ENCODE measurements at regions not wholly inside any gene's neighbourhood (a gene's known extent, or its start where the extent isn't known, plus 50 kb on each side); places are given as distances from the start of the nearest gene placed in this dataset.
"Not testable (repeated sequence)": the region's sequence is repeated elsewhere in the genome, so short reads cannot be mapped to it uniquely, and the experiment has no call there.

DNA sequence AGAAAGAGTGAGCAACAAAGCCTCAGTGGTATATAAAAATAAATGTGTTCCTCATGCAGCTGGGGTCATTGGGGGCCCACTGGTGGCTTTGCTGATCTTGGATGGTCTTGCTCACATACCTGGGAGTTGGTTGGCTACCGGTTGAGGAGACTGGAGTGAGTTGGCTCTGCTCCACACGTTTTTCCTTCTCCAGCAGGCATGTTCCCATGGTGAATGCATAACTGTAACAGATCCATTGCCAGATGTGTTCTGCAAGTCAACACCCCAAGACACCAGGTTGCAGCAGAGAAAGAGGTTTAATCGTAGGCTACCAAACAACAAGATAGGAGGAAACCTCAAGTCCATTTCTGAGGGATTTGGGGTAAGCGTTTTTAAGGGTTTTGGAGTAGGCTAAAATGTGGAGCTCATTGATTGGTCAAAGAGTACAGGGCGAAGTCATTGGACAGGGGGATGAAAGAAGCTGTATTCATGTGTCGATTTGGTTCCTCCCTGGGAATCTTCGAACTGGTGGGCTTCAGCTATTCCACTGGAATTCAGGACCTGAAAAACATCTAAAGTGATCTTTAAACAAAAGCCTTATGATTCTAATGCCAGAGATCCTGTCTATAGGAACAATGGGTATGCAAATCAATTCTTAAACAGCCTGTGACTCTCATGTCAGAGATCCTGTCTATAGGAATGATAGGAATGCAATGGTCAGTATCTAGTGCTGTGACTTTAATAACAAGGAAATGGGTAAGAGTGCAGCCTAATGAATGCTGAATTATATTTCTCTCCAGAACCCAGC is 467.5 kb upstream of the C16orf82 start:
- DNase-seq, result no peak

DNA sequence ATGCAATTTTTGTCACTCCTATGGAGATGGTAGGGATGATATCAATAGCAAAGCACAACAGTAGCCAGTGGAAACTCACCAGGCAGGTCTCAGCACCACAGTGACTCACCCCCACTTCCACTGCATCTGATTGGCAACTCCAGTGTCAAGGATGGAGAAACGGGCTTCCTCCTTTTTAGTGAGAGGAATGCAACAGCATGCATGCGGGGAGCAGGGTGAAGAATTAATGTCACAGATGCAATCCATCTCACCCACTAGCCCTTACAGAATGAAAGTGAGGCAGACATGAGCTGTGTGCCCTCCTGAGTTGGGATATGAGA is 467.0 kb upstream of the C16orf82 start:
- no peak for DNase-seq

DNA sequence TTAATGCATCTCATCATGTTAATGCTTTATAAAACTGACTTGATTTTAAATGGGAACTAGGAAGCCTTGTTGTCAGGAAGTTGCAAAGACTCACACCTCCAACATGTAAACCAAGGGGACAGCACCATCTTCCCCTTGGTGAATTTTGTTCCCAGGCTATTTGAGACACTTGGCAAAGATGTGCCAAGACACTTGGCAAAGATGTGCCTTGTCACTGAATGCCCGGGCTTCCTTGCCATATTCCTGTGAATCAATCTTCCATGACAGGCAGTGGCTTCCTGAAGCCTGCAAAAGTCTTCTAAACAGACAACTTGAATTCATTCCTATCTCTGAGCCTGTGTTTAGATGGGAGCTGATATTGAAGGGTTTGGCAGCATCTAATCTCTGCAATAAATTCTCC is 465.4 kb upstream of the C16orf82 start:
- DNase-seq, result no peak

DNA sequence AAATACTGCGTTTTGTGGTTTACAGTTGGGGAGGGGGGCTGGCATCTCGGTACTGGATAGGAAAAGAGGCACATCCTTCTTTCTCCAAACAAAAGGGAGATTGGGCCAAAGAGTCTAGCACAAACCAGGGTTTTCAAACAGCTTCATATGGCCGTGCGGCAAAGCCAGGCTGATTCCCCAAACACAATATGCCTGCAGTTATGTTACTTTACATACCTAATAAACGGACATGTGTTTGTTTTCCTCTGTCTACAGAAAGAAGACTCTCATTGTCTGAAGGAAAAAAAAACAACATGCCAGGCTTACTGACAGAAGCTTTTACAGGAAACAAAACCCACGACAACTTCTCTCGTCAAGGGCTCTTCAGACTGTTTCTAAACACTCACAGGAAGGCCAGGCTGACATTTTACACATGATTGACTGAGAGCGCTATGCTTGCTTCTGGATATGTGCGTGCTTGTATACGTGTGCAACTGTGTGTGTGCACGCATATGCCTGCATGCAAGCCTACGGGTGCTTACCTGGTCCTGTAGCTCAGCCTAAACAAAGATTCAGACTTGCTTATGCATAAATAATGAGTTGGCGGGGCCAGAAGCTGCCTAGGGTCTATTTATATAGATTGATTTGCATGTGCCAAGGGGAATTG is 461.0 kb upstream of the C16orf82 start:
- DNase-seq, result no peak

DNA sequence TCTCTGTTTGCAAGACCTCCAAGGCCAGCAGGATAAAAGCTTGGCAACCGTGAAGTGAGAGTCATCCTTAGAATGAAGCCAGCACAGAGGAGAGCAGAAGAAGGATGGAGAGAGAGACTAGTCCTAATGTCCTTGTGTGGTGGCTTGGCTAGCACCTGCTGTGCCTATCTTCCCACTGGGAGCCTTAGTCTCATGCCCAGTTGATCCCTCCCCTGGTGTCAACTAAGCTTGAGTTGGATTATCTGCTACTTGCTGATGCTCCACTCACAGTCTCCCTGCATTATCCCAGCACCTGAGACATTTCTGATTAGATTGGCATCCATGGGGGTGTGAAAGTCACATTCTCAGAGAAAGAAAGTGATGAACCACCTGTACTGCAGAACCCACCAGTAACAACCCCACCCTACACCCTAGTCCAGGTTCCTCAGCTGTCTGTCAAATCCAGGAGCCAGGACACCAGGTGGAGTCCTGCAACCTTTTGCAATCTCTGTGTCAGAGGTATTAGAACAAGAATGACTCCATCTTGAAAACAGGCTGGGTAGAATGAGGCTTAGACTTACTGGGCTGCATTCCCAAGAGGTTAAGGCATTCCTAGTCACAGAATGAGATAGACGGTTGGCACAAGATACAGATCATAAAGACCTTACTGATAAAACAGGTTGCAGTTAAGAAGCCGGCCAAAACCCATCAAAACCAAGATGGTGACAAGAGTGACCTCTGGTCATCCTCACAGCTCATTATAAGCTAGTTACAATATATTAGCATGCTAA is 460.2 kb upstream of the C16orf82 start:
- DNase-seq, result no peak

DNA sequence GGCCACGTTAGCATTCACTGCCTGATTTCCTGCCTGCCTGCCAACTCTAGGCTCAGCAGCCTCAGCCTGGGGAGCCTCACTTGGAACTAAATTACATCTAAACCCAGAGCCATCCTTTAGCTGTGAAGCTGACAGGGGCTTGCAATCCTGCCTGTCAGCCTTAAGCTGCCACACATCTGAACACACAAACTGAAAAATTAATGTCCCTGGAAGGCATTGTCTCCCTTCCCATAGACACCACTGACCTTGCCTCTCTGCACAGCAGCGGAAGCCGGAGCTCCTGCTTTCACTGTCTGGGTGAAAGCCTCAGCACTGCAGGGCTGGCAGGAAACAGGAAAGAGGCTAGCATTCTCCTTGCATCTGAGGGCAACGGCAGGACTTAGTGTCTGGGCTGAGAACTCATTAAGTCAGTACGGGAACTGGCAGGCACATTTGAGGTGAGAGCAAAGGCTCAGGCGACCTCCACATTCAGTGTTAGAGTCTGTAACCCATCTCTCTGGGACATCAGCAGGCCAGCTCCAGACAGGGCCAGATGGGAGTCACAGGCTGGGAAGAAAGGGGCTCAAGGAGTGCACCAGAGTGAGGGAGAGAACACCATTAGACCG is 452.4 kb upstream of the C16orf82 start:
- no peak for DNase-seq

DNA sequence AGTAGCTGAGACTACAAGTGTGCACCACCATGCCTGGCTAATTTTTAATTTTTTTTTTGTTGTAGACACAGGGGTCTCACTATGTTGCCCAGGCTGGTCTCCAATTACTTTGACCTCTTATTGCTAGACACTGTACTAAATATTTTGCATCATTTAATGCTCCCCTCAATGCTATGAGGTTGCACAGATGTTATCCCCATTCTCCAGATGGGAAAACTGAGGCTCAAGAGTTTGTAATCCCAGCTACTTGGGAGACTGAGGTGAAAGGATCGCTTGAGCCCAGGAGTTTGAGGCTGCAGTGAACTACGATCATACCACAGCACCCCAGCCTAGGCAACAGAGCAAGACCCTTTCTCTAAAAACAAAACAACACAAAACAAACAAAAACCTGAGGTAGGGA is 443.3 kb upstream of the C16orf82 start:
- no peak for DNase-seq

DNA sequence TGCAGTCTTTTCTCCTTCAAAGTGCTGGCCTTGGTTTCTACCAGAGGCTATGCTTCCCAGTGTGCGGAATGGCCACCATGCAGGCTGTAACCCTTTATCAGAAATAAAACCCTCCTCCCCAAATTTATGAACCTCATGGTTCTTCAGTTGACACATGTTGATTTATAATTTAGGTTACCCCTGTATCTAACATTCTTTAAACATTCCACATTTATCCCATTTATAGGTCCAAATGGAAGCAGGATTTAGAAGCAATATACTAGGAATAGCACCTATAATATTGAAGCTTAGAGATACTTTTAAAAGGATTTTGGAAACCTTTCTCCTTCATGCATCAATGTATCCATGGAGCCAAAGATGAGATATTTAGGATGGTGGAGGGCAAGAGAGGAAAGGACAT is 438.8 kb upstream of the C16orf82 start:
- no peak for DNase-seq

DNA sequence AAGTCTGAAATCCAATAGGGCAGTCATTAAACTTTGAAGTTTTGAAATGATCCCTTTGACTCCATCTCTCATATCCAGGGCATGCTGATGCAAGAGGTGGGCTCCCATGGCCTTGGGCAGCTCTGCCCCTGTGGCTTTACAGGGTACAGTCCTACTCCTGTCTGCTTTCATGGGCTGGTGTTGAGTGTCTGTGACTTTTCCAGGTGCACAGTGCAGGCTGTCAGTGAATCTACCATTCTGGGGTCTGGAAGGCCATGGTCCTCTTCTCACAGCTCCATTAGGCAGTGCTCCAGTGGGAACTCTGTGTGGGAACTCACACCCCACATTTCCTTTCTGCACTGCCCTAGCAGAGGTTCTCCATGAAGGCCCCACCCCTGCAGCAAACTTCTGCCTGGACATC is 435.4 kb upstream of the C16orf82 start:
- not testable (repeated sequence) for DNase-seq

DNA sequence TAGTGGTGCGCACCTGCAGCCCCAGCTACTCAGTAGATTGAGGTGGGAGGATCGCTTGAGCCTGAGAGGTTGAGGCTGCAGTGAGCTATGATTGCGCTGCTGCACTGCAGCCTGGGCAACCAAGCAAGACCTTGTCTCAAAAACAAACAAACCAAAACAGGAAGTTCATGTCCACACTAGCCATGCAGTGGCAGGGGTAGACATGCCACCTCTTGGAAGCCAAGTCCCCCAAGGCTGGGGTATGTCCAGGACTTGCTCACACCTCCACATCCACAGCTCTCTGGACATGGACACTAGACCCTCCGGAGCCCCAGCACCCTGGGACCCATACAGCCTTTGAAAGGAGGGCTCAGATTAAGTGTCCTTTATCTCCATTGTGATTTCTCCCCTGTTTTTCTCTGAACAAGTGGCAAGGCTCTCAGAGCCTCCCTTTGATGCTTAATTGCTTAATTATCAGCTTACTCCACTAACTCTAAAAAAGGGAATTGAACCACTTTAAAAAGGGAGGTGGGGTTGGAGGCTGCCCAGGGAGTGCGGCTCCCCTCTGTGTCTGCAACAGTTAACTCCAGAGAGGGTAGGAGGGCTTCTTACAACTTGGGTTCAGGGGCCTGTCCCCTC is 424.6 kb upstream of the C16orf82 start:
- DNase-seq, result no peak

DNA sequence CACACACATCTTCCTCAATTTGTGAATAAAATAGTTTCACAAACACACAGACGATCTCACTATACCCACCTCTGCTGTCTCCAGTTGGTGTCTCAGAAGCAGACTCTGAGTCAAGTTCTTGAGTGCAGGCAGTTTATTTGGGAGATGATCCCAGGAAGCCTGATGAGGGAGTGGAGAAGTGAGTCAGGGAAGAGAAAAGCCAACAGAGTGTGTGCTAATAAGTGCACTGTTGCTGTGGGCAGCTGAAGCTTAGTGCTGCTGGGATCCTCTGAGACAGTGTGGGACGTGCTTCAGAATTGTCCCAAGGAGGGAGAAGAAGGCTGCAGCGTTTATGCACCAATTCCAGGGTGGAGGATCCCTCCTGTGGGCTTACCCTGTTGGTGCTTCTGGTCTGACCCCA is 423.2 kb upstream of the C16orf82 start:
- no peak for DNase-seq

DNA sequence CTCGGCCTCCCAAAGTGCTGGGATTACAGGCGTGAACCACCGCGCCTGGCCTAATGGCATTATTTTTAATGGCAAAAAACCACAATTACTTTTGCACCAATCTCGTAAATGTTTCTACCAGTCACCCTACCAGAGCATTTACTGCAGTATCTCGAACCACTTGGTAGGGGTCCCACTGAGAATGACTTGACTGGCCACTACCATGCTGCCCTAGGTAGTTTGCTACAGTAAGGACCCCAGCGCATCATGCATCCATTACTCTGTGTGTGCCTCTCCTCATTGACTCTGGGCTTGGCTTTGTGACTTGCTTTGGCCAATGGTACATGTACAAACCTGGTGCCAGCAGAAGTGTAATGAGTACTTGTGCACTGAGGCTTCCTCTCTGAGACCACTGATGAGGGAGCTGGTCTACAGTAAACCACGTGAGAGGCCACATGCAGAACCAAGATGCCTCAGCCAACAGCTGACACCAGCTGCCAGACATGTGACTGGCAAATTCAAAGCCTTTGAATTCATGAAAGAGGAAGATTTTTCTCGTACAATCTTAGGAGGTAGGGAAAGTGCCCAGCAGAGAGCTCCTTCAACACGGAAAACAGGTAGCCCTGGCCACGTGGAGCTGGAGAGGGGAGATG is 421.7 kb upstream of the C16orf82 start:
- no peak for DNase-seq

DNA sequence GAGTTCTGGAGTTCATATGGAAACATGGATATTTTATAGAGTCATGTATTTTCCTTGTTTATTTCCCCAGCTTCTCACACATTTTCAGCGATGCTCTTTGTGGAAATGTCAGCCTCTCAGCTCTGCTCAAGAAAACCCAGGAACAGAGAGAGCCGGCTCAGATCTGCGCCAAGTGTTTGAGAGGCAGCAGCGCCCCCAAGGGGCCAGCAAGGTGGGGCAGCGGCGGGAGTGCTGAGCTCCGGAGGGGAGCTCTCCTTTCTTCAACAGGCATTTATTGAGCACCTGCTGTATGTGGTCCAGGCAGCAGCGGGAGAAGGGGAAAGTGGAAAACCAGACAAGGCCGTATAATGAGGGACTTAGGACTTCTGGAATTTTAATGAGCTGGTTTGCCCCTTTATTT is 421.1 kb upstream of the C16orf82 start:
- DNase-seq, result peak; percentile 40

DNA sequence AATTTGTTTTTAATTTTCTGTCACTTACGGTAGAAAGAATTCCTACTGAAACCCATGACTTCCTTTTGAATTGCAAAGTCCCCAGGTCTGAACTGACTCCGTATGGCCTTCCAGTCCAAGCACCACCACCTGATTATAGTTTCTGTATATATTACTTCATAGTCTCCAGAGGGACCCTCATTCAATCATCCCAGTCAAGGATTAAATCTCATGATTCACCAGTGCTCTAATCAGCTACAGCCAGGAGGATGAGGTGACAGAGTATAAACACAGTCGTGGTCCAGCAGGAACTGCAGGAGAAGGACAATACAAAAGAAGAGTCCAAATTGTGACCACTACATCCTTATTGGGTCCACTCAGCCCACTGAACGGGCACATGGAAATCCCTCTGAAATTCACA is 418.9 kb upstream of the C16orf82 start:
- peak; percentile 14 for DNase-seq

DNA sequence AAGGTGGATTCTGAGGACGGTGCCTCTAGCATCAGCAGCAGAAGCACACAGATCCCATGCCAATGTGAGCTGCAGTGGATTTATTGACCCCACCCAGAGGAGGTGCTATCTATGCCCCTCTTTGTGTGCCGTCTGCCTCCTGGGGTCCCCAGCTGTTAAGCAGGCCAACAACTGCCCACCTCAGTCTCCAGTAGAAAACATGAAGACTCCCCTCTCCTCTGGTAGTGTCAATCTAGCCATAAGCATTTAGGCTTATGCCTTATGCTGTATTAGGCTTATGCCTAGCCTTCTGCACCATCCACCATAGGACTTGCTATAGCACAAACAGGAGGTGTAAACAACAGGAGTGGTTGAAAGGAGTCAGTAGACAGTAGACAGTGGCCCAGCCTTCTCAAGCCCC is 417.9 kb upstream of the C16orf82 start:
- no peak for DNase-seq

DNA sequence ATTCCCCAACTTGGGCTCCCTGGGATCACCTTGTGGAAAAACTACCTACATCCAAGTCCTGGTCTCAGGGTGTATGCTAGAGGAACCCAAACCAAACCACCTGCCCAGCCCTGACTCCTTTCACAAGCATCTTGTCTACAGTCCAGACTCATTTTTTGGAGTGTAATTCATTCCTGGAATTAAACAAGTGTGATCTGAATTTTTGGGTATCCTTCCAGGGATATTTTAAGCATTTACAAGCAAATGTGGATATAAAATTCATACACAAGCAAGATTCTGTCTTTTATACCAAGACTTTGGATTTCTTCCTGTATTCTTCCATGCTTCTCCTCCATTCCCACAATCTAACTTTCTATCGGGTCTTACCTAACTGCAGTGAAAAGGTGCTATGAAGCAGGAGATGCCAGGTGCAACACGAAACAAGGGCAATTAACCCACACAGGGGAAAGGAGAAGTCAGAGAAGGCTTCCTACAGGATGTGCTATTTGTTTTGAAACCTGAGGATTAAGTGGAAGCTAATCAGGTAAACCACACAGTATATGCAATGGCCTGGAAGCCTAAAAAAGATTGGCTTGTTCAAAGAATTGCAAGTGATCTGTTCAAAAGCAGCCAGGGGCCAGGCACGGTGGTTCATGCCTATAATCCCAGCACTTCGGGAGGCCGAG is 417.2 kb upstream of the C16orf82 start:
- DNase-seq, result no peak

DNA sequence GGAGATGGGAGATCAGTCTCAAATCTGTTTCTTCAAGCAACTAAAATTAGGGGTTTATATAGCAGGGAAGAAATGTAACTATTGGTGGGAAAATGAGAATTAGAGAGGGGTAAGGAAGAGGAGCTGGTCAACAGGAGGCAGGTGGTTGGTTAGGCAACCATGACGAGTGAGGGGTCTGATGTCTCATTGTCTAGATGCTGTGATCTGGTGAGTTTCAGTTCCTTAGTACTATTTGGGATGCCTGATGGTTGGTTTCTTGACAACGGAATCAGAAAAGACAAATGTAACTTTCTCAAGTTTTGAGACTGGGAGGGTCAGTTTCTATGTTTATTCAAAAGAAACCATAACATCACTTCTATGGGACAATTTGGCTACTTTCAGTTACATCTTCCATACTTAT is 415.3 kb upstream of the C16orf82 start:
- no peak for DNase-seq

DNA sequence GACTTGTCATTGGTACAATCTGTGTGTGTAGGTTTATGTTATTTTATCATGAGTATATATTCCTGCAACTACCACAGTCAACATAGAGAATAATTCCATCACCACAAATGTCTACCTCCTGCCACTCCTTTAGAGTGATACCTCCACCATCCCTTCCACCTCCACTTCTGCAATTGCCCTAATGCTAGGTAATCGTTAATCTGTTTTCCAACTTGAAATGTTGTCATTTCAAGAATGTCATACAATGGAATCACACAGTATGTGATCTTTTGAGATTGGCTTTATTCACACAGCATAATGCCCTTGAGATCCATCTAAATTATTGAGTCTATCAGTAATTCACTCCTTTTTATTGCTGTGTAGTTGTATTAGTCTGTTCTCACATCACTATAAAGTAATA is 414.8 kb upstream of the C16orf82 start:
- DNase-seq, result no peak

DNA sequence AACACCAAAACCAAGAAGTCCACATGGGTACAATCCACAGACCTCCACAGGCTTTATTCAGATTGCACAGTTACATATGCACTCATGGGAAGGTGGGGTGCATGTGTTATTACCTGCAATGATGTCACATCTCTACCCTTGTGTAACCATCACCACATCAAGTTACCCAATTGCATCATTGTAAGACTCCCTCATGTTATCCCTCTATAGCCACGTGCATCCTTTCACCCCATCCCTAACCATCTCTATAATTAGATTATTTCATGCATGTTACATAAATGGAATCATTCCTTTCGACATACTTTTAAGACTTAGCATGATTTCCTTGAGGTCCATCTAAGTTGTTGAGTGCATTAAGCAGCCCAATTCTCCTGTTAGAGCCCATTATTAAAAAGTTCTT is 408.2 kb upstream of the C16orf82 start:
- no peak for DNase-seq

DNA sequence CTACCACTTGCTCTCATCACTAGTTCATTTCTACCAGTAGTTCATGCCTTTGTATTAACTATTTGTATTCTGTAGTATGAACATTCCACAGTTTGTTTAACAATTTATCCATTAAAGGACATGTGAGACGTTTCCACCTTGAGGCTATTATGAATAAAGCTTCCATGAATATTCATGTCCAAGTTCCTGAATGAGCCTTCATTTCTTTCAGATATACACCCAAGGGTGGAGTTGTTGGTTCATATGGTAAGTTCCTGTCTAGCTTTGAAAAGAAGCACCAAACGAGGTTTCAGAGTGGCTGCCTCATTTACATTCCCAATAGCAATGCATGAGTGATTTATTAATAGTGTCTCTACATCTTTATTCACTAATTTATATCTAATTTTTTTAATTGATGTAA is 407.8 kb upstream of the C16orf82 start:
- DNase-seq, result no peak

DNA sequence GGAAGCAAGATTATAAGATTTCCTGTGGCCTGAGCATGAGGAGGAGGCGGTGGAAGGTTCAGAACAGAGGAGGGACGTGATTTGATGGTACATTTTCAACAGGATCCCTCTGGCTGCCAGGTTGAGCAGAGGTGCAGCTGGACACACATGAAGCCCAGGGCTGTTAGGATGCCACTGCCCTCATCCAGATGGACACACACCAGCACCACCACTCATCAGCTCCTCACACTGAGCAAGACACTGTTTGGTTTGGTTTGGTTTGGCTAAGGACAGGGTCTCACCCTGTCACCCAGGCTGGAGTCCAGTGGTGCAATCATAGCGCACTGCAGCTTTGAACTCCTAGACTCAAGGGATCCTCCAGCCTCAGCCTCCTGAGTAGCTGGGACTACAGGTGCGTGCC is 402.6 kb upstream of the C16orf82 start:
- DNase-seq, result no peak
